Retina (tissue), 1 donor: ENCODE measurements at regions not wholly inside any gene's neighbourhood (a gene's known extent, or its start where the extent isn't known, plus 50 kb on each side); places are given as distances from the start of the nearest gene placed in this dataset.
"Not testable (repeated sequence)": the region's sequence is repeated elsewhere in the genome, so short reads cannot be mapped to it uniquely, and the experiment has no call there.

Experiments
- DNase-seq: peaks from one replicate; pipeline ENCODE4 v3.0.0-alpha.2; 2016

- DNase-seq = no peak
Observed at GRCh38 chr5:124972703-124973102, 226.3 kb upstream of the ZNF608 start.

GRCh38 chr5:124973661-124974060, 227.2 kb upstream of the ZNF608 start:
- DNase-seq = no peak

DNA sequence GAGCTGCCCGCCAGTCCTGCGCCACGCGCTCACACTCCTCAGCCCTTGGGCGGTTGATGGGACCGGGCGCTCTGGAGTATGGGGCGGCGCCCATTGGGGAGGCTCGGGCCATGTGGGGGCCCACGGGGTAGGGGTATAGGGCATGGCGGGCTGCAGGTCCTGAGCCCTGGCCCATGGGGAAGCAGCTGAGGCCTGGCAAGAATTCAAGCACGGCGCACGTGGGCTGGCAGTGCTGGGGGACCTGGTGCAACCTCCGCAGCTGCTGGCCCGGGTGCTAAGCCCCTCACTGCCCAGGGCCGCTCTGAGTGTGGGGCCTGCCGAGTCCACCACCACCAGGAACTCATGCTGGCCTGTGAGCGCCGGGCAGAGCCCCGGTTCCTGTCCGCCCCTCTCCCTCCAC, 229.6 kb upstream of the ZNF608 start:
- DNase-seq = no peak

- peak; percentile 53 for DNase-seq
Observed at GRCh38 chr5:124979251-124979650, 232.8 kb upstream of the ZNF608 start.

- peak; percentile 67 for DNase-seq
Observed at GRCh38 chr5:124980163-124980941, 233.9 kb upstream of the ZNF608 start.

GRCh38 chr5:124981901-124982300, 235.5 kb upstream of the ZNF608 start:
- DNase-seq = no peak

DNA sequence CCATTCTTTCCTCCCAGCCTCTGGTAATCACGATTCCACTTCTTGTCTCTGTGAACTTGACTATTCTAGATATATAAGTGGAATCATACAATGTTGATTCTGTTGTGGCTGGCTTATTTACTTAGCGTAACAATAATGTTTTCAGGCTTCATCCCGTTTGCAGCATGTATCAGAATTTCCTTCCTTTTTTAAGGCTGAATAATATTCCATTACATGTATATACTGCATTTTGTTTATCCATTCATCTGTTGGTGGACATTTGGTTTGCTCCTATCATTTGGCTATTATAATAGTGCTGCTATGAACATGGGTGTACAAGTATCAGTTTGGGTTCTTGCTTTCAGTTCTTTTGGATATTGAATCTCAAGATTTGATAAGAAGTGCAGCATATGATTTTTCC, 239.7 kb upstream of the ZNF608 start:
- no peak for DNase-seq

DNA sequence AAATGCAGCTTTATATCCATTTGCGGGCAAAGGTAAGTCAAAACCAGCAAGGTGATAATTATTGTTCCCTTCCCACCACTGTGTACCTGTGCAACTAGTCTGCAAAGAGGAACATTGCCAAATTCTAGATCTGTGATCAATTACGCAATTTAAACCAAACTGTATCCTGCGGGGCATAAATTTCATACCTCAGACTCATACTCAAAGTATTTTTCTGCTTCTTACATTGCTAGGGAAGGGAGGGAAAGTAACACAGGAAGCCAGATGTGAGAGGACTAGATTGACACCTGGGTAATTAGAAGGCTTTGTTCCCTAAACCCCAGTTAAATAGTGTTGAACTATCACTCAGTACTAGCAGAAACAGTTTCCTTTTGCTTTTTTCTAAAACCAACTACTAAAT, 240.2 kb upstream of the ZNF608 start:
- DNase-seq = no peak

GRCh38 chr5:124987786-124988185, 241.3 kb upstream of the ZNF608 start:
- not testable (repeated sequence) for DNase-seq

DNA sequence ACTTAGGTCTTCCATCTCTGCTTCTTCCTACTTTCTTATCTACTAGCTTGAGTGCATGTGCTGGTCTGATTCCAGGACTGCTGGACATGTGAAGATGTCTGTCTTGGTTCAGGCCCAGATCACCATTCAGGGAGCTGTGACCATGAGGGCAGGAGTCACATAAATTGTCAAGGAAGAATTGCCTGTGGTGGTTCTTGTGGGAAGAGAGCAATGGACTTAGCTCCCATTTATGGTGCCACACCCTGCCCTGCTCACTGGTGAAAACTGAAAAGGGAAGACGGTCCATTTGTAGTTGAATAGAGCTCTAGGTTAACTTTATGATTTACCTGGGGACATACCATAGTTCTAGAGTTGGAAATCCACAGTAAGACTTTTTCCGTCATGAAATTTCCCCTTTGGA, 244.3 kb upstream of the ZNF608 start:
- no peak for DNase-seq

DNA sequence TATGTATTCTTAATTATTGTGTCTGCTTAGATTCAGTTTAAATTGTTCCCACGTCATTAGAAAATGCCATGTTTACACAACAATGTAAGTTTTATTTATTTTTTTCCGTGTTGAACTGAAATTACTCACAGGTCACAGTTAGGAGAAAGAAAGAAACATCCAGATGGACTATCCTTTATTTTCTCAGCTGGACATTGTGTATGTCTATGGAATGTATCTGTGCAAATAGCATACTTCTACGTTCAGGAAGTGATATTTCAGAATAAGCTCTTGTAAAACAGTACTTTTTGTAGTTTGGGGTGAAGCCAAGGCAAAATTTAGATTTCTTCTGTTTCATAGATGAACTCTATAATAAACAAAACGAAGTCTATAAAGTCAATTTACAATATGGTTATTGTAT, 249.0 kb upstream of the ZNF608 start:
- DNase-seq = no peak

- DNase-seq = no peak
Observed at GRCh38 chr5:124996023-124996763, 249.8 kb upstream of the ZNF608 start.

DNA sequence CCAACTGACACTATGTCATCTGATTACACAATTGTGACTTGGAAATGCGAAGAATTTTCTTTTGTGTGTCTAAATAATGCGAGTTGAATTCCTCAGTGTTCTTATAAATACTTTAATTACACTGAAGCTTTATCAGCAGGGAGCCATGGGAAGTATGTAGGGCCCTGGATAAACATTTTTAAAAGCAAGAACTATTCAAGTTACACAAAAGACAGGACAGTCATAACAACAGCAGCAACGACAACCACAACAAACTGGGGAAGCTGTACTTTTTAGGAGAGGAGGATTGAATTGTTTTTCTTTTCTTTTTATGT, 250.3 kb upstream of the ZNF608 start:
- no peak for DNase-seq

DNA sequence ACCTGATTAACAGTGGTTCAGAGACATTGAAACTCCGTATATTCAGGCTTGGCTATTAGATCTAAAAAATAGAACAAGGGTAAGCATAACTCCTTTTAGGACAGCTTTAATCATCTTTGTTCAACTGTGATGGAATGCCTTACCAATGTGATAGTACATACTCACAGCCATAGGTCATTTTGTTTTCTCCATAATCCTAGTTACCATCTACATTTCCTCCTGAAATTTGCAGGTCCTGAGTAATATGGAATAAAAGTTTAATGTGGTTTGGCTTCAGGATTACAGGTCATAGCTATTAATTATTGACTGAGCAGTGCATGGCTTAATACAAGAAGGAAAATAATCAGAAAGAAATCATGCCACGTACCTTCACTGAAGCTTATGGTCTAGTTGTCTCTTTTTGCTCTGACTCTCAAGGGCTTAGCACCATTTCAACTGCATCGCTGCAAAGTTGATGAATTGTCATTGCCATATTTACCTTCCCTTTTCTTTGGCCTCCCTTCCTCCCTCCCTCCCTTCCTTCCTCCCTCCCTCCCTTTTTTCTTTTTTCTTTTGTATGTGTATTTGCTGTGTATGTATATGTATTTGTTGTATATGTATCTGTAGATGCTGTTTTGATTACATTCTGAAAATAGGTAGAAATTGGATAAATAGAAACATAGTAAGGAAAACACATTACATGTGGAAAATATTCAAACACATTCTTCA, 250.9 kb upstream of the ZNF608 start:
- DNase-seq = no peak

- no peak for DNase-seq
Observed at GRCh38 chr5:124998520-124998919, 252.1 kb upstream of the ZNF608 start.

GRCh38 chr5:125002727-125003598, 256.5 kb upstream of the ZNF608 start:
- no peak for DNase-seq

- DNase-seq = no peak
Observed at GRCh38 chr5:125004009-125004408, 257.6 kb upstream of the ZNF608 start.

- DNase-seq = peak; percentile 17
Observed at GRCh38 chr5:125005266-125005665, 258.8 kb upstream of the ZNF608 start.

DNA sequence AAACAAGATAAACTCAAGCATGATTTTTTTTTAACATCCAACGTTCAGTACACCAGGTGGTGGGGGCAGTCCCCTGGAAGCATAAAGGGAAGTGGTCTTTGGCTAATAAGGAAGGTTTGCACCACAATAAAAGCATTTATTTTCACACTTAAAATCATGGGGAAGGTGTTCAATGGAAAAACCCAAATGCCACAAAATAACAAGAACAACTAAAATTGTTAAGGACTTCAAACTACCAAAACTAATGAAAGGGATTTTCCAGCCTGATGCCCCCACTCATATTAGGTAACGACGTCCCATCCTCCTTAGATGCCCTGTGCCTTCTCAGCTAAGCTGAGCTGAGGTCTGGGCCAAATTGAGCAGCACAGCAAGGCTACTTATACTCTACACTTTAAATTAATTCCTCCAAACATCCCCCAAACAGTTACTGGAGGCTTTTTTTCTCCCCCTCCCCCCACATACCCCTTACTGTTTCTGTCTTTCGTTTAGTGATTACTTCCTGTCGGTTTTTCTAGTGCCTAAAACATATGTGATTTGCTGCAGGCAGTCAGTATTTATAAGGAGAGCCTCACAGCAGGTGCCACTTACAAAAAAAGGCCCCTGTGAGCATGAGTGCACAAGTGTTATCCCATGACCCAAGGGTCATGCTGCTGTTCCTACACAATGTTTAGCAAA, 259.7 kb upstream of the ZNF608 start:
- DNase-seq = peak; percentile 61

DNA sequence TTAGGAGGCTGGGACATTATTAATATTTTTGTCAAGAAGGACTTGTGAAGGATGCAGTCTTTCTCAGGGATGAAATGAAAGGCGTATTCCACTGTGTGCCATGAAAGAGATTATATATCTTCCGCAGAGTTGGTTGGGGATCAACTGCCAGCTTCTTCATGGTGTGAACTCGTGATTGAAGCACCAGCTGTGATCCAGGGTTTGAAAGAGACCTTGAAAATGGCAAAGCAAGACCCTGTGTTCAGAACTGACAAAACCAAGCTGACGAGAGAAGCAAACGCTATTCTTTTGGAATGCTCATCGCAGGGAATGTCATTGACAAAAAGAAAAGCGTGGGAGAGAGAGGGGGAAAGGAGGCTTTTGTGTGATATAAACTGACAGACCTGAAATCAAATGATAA, 263.9 kb upstream of the ZNF608 start:
- peak; percentile 67 for DNase-seq

- DNase-seq = no peak
Observed at GRCh38 chr5:125011014-125011413, 264.6 kb upstream of the ZNF608 start.

GRCh38 chr5:125011419-125011818, 265.0 kb upstream of the ZNF608 start:
- peak; percentile 47 for DNase-seq
